GDM1 (cell line): ENCODE measurements at regions not wholly inside any gene's neighbourhood (a gene's known extent, or its start where the extent isn't known, plus 50 kb on each side); places are given as distances from the start of the nearest gene placed in this dataset.

Experiments used
- DNase-seq: peaks from one replicate; lab custom pipeline; 2025; lab: John Stamatoyannopoulos, UW

DNA sequence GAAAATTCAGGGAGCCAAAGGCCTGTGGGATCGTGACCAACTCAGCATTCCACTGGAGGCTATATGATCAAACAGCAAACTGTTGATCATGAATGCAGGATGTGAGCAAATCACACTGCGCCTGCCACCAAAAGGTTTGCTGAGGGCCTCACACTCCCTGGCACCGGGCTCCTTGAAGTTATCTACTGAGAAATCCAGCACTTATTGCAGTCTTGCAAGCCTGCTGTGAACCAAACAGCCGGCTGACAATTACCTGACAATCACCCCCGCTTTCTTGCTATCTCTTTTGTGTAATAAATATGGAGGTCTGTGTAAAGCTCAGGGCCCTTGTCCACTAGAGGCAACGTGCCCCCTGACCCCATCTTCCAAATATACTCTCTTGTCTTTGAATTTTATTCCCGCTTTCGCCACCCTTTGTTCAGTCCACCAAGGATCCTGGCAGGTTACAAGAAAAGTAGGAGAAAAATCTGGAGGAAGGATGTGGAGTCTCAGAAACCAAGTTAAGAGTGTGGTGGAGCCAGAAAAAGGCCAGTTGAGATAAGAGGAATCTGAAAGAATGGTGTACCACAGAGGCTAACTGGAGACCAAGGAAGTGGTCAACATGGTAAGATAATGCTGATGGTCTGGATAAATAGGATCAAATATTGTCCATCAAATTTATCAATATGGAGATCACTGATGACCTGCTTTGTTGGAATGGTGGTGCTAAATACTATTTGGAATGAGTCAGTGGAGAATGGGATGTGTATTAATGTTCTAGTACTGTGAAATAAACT, 229.2 kb downstream of the ALX1 start:
- no peak for DNase-seq

DNA sequence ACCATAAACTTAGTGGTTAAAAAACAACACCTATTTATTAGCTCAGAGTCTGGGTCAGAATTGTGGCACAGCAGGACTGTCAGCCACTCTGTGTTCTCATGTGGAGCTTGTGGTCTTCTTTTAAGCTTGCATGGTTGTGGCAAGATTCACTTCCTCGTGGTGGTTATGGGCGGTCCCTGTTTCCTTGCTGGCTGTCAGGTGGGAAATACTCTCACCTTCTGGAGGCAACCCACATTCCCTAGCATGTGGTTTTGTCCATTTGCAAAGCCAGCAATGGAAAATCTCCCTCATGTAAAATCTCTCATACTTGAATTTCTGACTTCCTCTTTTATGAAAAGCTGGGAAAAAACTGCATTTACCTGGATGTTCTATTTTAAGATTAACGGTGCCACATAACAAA, 229.8 kb downstream of the ALX1 start:
- DNase-seq: no peak

GRCh38 chr12:85516039-85516438, 236.0 kb downstream of the ALX1 start:
- DNase-seq: no peak

GRCh38 chr12:85516667-85517325, 236.8 kb downstream of the ALX1 start:
- no peak for DNase-seq

- DNase-seq: no peak
These were observed 239.1 kb downstream of the ALX1 start for GRCh38 chr12:85519163-85519562.

- no peak for DNase-seq
These were observed 243.2 kb downstream of the ALX1 start for GRCh38 chr12:85523197-85523596.

- no peak for DNase-seq
These were observed 247.2 kb downstream of the ALX1 start for GRCh38 chr12:85527192-85527591.

- no peak for DNase-seq
These were observed 249.9 kb downstream of the ALX1 start for GRCh38 chr12:85529896-85530295.

GRCh38 chr12:85530456-85530855, 250.4 kb downstream of the ALX1 start:
- no peak for DNase-seq

GRCh38 chr12:85531341-85531740, 251.3 kb downstream of the ALX1 start:
- DNase-seq: no peak

- no peak for DNase-seq
These were observed 269.6 kb downstream of the ALX1 start for GRCh38 chr12:85549640-85550039.

GRCh38 chr12:85550924-85551323, 270.9 kb downstream of the ALX1 start:
- DNase-seq: no peak

DNA sequence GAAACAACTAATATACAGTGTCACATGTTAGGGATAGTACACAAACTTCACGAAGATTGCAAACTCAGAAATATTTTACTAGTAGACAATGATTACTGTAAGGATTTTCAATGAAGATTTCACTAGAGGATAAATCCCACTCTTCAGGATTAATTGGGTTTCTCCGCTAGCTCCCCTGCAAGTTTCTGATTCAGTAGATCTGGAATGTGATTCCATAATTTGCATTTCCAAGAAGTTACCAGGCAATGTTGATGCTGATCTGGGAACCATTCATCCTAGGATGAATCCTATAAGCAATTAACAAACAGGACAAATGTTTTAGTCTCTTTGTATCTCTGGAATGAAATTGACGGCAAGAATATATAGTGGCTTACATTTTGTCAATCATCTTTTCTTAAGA, 272.4 kb downstream of the ALX1 start:
- DNase-seq: no peak

DNA sequence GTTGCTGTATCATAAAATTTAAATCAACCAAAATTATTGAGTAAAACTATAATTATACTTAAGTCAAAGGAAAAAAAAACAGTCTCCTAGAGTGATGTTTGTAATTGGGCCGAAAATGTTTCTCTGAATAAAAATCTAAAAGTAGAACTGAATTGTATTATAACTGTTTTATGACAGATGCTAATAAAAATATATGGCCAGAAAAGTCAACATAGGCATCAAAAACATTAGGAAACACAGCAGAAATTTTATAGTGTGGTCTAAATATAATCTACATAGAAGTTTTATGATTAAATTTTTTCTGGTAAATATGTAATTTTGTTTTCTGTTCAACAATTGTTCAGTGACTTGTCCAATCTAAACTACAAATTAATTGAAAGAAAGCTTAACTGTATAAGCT, 277.8 kb downstream of the ALX1 start:
- no peak for DNase-seq

- no peak for DNase-seq
These were observed 277.5 kb downstream of the RASSF9 start for GRCh38 chr12:85558684-85559083.

GRCh38 chr12:85559127-85559526, 277.1 kb downstream of the RASSF9 start:
- DNase-seq: no peak

GRCh38 chr12:85559536-85559935, 276.7 kb downstream of the RASSF9 start:
- no peak for DNase-seq

GRCh38 chr12:85562765-85563164, 273.4 kb downstream of the RASSF9 start:
- no peak for DNase-seq

DNA sequence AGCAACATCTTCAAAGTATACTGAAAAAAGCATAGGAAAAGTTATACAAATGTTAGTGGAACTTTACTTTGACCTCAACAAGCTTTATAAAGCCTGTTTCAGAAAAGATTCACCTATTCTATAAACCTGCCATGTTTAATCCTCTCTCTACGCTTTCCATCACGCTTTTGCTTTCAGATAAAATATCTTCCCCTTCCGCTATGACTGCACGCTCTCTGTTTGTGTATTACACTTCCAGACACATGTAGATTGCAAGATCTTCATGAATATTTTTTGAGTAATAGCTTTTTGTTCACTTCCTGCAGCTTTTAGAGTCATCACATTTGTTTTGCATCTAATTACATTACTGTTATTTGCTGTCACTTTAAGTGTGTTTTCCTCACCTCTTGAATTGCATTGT, 271.4 kb downstream of the RASSF9 start:
- no peak for DNase-seq

DNA sequence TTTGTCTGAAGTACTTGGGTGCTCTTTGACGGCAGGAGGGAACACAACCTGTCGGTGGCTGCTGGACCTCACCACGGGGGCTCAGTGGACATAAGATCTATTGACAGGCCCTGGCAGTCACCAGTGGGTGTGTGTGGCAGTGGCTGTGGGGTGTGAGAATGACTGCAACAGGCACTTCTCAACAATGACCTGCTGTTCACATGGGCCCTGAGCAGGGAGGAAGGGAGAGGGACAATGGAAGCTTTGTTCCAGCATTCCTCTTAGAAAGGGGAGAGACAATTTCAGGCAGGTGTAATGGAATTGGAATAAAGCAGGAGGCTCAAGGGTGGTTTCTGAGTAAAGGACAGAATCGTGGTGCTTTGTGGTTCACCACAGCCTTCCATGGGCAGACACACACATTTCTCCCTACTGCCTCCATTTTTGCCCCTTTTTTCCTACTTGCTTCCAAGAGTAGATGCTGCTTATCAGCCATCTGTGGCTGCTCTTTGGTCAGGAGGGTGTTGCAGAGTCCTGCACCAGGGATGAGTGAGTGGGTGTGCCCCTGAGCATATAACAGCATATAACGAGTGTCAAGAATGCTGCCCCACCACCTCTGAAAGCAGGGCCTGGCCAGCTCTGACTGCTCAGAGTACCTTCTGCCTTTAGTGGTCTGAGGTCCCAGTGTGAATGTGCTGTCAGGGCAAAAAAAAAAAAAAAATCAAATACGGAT, 267.7 kb downstream of the RASSF9 start:
- DNase-seq: no peak

DNA sequence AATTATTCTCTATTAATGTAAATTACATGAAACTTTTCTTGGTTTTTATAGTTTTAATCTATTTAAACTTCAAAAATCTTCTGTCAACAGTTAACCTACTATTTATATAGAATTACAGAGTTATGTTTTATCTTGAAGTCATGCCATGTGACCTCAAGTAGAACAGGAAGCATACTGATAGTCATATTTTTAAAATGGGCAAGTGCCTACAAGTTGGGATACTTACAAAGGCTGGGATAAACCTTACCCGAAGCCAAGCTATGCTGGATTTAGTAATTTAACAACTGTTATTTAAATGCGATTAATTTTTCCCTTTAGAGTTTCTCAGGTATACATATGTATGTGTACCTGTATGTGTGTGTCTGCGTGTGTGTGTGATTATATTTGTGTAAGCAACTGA, 266.9 kb downstream of the RASSF9 start:
- no peak for DNase-seq

DNA sequence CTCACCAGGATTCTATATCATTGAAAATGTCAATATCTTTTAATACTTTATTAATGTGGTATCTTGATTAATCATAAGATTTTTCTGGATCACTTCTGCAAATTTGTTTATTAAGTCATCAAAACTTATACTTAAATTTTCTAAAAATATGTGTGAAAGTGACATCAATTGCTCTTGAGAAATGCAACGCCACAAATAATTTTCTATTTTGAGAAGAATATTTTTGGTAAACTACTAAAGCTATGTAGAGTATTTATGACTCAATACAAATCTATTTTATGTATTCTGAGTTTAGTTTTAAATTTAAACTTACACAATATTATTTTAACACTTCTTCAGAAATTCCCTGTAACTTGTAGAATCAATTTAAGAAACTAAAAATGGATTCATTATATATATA, 263.3 kb downstream of the RASSF9 start:
- DNase-seq: no peak

DNA sequence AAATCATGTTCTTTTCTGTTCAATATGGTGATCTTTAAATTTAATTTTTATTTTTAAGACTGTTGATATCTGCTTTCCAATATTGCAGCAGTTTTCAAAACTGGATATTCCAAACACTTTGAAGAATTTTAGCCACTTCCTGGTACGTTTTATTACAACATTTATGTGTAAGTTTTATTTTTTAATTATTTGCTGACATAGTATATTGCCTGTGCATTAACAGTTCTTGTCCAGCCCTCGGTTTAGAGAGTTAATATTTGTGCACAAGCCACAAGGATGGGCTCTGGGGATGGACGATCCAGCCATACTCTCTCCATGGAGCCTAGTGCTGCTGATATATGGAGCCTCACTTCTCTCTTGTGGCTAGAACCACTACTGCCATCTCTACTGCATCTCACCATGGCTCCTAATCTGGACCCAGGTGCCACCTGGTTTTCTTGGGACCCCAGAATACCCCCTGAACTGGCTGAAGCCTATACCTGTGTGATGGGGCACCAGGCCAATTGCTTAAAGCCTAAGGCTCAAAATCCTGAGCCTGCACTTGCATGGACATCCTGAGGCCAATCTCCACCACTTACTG, 262.5 kb downstream of the RASSF9 start:
- no peak for DNase-seq
